Astrocyte (in vitro differentiated cells and primary cell): ENCODE measurements at regions not wholly inside any gene's neighbourhood (a gene's known extent, or its start where the extent isn't known, plus 50 kb on each side); places are given as distances from the start of the nearest gene placed in this dataset.

ENCODE experiments used
- CTCF ChIP-seq: IDR thresholded peaks from 2 replicates; pipeline ENCODE4 v1.5.1; 2011; ENCODE audit warnings: low read depth, mild to moderate bottlenecking, inconsistent platforms, low read length, moderate library complexity; ENCODE audit not compliant: insufficient read depth
- EZH2 ChIP-seq: IDR thresholded peaks from 2 replicates; pipeline ENCODE4 v1.6.1; 2012; ENCODE audit warnings: mild to moderate bottlenecking, low read length, inconsistent platforms; ENCODE audit not compliant: insufficient read depth

- TF ChIP-seq CTCF: no peak
- no peak for TF ChIP-seq EZH2
These were observed 165.4 kb upstream of the PPP2R3A start for GRCh38 chr3:135800071-135800549.
